GM13976 (cell line): ENCODE measurements at regions not wholly inside any gene's neighbourhood (a gene's known extent, or its start where the extent isn't known, plus 50 kb on each side); places are given as distances from the start of the nearest gene placed in this dataset.
"Not testable (repeated sequence)": the region's sequence is repeated elsewhere in the genome, so short reads cannot be mapped to it uniquely, and the experiment has no call there.

Source experiments
- DNase-seq: peaks from one replicate; pipeline ENCODE4 v3.0.0; 2012; ENCODE audit warnings: low spot score
- in situ Hi-C: fragments of 300-500 bp; cut with MboI; formaldehyde crosslinking; loops from one replicate; pipeline ENCODE4 v1.12.0; 2022; ENCODE audit warnings: low sequenced_read_pairs, mixed read lengths, inconsistent platforms; ENCODE audit not compliant: unreplicated experiment
- TF ChIP-seq, protein P1 (sequence below): IDR thresholded peaks from 2 replicates; pipeline ENCODE4 v1.5.1; 2012; ENCODE audit warnings: borderline replicate concordance, mild to moderate bottlenecking; ENCODE audit not compliant: insufficient read depth; ENCODE audit errors: extremely low read depth, missing control alignments, control extremely low read depth

DNA sequence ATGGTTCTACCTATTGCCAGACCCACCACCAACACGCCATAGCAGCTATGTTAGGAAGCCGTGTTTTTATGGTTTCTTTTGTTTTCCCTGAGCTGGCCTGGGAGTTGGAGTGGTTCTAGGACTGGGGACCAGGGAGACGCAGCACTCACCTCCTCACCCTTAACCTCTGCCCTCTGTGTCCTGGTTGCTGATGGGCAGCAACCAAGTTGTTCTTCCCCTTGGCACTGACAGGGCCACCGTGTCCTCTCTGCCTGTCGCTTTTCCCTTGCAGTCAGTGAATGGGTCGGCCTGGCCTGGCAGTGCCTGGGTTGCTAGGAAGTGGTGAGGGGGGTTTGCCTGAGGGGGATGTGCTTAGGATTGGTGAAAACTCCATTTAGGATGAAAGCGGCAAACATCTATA is 197.1 kb upstream of the GATA6 start:
- in situ Hi-C loops = loop anchor here (25.0 kb wide), 1 partner anchor 460 kb away; no protein-coding TSS in a partner anchor
- TF ChIP-seq, protein P1, sequence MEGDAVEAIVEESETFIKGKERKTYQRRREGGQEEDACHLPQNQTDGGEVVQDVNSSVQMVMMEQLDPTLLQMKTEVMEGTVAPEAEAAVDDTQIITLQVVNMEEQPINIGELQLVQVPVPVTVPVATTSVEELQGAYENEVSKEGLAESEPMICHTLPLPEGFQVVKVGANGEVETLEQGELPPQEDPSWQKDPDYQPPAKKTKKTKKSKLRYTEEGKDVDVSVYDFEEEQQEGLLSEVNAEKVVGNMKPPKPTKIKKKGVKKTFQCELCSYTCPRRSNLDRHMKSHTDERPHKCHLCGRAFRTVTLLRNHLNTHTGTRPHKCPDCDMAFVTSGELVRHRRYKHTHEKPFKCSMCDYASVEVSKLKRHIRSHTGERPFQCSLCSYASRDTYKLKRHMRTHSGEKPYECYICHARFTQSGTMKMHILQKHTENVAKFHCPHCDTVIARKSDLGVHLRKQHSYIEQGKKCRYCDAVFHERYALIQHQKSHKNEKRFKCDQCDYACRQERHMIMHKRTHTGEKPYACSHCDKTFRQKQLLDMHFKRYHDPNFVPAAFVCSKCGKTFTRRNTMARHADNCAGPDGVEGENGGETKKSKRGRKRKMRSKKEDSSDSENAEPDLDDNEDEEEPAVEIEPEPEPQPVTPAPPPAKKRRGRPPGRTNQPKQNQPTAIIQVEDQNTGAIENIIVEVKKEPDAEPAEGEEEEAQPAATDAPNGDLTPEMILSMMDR = no peak
- DNase-seq = no peak

DNA sequence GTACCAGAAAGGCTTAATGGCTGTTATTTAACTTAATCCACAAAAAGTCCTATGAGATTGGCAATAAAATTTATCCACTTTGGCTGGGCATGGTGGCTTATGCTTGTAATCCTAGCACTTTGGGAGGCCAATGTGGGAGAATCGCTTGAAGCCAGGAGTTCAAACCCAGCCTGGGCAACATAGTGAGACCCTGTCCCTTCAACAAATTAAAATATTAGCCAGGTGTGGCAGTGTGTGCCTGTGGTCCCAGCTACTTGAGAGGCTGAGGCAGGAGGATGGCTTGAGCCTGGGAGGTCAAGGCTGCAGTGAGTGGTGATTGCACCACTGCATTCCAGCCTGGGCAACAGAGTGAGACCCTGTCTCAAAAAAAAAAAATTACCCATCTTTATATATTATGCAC is 193.4 kb upstream of the GATA6 start:
- in situ Hi-C loops = not testable (repeated sequence)

DNA sequence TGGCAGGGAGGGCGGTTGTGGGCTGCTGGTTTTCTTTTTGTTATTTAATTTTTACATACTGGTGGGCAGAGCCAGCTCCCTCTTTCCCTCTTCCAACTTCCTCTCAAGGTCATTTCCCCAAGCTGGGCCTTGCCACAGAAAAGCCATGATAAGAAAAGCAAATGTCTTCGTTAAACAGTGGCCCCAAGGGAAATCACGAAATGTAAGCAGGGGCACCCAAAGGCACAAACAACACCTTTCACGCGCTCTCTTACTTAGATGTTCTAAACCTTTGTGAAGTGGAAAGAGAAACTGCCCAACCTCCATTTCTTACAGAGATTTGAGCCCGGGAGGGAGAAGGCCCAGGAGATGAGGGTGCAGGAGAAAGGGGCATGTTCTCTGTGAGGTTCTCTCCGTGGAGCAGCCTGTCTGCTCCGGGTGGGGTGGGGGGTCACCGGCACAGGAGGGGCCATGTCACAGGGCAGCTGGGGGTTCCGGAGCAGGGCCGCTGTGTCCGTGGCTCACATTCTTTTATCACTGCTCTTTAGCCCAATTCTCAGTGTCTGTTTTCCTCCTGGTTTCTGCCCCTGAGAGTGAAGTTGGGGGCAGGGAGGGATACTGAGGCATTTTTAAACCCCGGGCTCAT is 190.7 kb upstream of the GATA6 start:
- no peak for DNase-seq
- TF ChIP-seq, protein P1 = no peak
- in situ Hi-C loops = no loop called here

More for the DNA sequence above, 193.4 kb upstream of the GATA6 start:
- DNase-seq = not testable (repeated sequence)

DNA sequence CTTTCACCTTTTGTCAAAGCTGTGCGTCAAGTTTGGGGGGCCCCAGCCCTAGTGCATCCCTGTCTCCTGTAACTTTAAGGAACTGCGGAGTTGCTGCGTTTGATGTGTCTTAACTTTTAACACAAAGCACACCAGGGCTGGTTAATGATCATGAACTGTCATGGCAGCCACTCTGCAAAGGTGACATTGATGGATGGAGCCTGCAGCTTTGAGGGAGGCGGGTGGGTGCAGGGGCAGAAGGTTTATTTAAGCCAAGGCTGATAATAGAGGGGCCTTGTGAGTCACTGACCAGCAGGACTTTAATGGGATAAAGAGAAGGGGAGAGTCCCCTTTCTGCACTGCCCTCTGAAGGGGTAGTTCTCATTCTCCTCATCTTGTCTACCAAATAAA is 190.2 kb upstream of the GATA6 start:
- in situ Hi-C loops = no loop called here
- TF ChIP-seq, protein P1 = no peak
- no peak for DNase-seq

DNA sequence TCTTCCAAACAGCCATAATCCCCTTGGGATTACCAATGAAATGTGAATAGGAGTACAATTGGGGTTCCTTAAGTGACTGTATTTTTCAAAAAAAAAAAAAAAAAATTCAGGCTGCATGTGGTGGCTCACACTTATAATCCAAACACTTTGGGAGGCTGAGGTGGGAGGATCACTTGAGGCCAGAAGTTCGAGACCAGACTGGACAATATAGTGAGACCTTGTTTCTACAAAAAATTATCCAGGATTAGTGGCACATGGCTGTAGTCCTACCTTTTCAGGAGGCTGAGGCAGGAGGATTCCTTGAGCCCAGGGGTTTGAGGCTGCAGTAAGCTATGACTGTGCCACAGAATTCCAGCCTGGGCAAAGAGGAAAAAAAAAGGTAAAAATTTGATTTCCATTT is 189.6 kb upstream of the GATA6 start:
- no peak for DNase-seq
- in situ Hi-C loops = no loop called here
- TF ChIP-seq, protein P1 = no peak

DNA sequence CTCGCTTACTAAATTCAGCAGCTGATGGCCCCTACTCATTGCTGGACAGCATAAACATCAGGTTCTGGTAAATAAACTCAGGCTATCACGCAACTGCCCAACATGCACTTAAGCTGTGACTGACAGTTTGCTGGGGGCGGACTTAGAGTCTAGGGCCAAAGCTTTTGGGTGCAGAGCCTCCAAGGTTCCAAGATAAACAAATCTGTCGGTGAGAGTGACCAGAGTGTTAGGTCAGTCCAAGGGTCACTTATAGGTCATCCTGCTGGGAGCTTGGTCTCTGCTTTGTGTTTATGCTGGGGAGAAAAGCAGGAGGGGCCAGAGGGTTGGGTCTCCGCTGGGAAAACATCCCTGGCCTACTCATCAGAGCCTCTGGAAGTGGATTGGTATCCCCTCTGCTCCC is 188.6 kb upstream of the GATA6 start:
- no peak for DNase-seq
- in situ Hi-C loops = no loop called here
- TF ChIP-seq, protein P1 = no peak

DNA sequence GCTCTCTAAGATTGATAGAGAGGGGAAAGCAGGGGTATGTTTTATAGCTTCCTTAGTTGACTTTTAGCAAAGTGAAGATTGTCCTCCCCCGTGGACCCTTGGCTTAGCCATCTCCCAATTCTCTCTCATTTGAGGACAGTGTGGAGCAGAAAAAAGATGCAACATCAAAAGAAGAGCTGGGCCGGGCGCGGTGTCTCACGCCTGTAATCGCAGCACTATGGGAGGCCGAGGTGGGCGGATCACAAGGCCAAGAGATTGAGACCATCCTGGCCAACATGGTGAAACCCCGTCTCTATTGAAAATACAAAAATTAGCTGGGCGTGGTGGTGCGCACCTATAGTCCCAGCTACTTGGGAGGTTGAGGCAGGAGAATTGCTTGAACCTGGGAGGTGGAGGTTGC is 187.9 kb upstream of the GATA6 start:
- DNase-seq, in situ Hi-C loops: not testable (repeated sequence)

DNA sequence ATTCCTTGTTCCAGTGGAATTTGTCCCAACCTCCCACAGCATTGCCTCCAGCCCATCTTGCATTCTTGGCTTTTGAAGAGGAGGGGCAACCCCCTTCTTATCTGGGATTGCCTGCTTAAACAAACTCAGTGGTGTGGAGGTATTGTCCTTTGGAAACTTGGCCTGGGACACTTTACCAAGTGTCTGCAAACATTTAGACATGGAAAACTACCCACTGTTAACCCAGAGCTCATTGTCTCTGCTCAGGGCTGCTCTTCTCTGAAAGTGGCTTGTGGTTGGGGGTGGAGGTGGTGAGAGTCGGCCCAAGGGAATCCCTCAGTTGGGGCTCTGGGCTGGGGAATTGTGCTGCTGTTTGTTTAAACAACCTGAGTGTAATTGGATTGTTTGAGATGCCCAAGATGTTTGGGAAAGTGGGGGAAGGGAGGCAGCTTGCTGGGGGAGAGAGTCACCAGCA is 178.3 kb upstream of the GATA6 start:
- no peak for DNase-seq

More for the DNA sequence above, 178.3 kb upstream of the GATA6 start:
- TF ChIP-seq, protein P1 = no peak
- in situ Hi-C loops = no loop called here
